Upper lobe of right lung (tissue), 1 donor: ENCODE measurements at regions not wholly inside any gene's neighbourhood (a gene's known extent, or its start where the extent isn't known, plus 50 kb on each side); places are given as distances from the start of the nearest gene placed in this dataset.

Experiments used
- ATAC-seq: fragments of 200-7000 bp; cut with Tn5 transposase; one replicate; pipeline ENCODE4 v1.9.1; 2020; ENCODE audit warnings: mild to moderate bottlenecking, moderate library complexity
- DNase-seq: peaks from one replicate; pipeline ENCODE4 v3.0.0-alpha.2; 2020
- H3K27ac ChIP-seq: fragments of 200-600 bp; one replicate; pipeline ENCODE4 v1.8.0; 2022
- H3K27me3 ChIP-seq: fragments of 200-600 bp; one replicate; pipeline ENCODE4 v1.8.0; 2022; ENCODE audit warnings: mild to moderate bottlenecking
- H3K36me3 ChIP-seq: fragments of 200-600 bp; one replicate; pipeline ENCODE4 v1.8.0; 2022
- H3K4me1 ChIP-seq: fragments of 200-600 bp; one replicate; pipeline ENCODE4 v1.8.0; 2022
- H3K4me3 ChIP-seq: fragments of 200-600 bp; one replicate; pipeline ENCODE4 v1.8.0; 2022; ENCODE audit warnings: mild to moderate bottlenecking
- H3K9me3 ChIP-seq: fragments of 200-600 bp; one replicate; pipeline ENCODE4 v1.8.0; 2022
- intact Hi-C: fragments of 100-400 bp; cut with DNase I; formaldehyde crosslinking; loops from one replicate; pipeline ENCODE4 v1.11.0; 2022
- TF ChIP-seq, protein P1 (sequence below): fragments of 200-600 bp; IDR thresholded peaks from one replicate; pipeline ENCODE4 v1.8.0; 2022; ENCODE audit warnings: antibody characterized with exemption
- donor health status: DM: no; HTN: yes; CAD: no; lungs with severe emphysema.

- Histone ChIP-seq H3K4me1 (no peaks in the 10 kb centered on the region), H3K9me3 (no peaks in the 10 kb centered on the region), H3K4me3 (no peak overlapping the region), H3K27me3 (no peaks in the 10 kb centered on the region), H3K36me3 (no peaks in the 10 kb centered on the region), H3K27ac (no peak overlapping the region)
- intact Hi-C loops = no loop called here
- no peak for ATAC-seq
- TF ChIP-seq, protein P1, sequence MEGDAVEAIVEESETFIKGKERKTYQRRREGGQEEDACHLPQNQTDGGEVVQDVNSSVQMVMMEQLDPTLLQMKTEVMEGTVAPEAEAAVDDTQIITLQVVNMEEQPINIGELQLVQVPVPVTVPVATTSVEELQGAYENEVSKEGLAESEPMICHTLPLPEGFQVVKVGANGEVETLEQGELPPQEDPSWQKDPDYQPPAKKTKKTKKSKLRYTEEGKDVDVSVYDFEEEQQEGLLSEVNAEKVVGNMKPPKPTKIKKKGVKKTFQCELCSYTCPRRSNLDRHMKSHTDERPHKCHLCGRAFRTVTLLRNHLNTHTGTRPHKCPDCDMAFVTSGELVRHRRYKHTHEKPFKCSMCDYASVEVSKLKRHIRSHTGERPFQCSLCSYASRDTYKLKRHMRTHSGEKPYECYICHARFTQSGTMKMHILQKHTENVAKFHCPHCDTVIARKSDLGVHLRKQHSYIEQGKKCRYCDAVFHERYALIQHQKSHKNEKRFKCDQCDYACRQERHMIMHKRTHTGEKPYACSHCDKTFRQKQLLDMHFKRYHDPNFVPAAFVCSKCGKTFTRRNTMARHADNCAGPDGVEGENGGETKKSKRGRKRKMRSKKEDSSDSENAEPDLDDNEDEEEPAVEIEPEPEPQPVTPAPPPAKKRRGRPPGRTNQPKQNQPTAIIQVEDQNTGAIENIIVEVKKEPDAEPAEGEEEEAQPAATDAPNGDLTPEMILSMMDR = no peak
- no peak for DNase-seq
Observed at GRCh38 chr18:74005320-74006109, 142.1 kb downstream of the FBXO15 start.

- intact Hi-C loops = no loop called here
- Histone ChIP-seq H3K27ac (no peak overlapping the region), H3K4me3 (no peak overlapping the region), H3K4me1 (no peaks in the 10 kb centered on the region), H3K9me3 (no peaks in the 10 kb centered on the region), H3K27me3 (no peaks in the 10 kb centered on the region), H3K36me3 (no peaks in the 10 kb centered on the region)
- TF ChIP-seq, protein P1 = no peak
- ATAC-seq (no peak), DNase-seq (no peak)
Observed at GRCh38 chr18:73992242-73993022, 155.2 kb downstream of the FBXO15 start.

- DNase-seq = no peak
- TF ChIP-seq, protein P1 = no peak
- no peaks in the 10 kb centered on the region for H3K9me3 ChIP-seq
- intact Hi-C loops = no loop called here
- no peaks in the 10 kb centered on the region for H3K4me1 ChIP-seq
- no peak for ATAC-seq
- no peaks in the 10 kb centered on the region for H3K27me3 ChIP-seq
- H3K36me3 ChIP-seq = no peaks in the 10 kb centered on the region
- H3K4me3 ChIP-seq = no peak overlapping the region
- H3K27ac ChIP-seq = no peak overlapping the region
Observed at GRCh38 chr18:73991570-73991969, 156.1 kb downstream of the FBXO15 start.

- ATAC-seq = no peak
- Histone ChIP-seq H3K4me3 (no peak overlapping the region), H3K27me3 (no peaks in the 10 kb centered on the region), H3K27ac (no peak overlapping the region), H3K36me3 (no peaks in the 10 kb centered on the region), H3K9me3 (no peaks in the 10 kb centered on the region), H3K4me1 (no peaks in the 10 kb centered on the region)
- intact Hi-C loops = no loop called here
- no peak for DNase-seq
- TF ChIP-seq, protein P1 = no peak
Observed at GRCh38 chr18:73990258-73990657, 157.4 kb downstream of the FBXO15 start.

DNA sequence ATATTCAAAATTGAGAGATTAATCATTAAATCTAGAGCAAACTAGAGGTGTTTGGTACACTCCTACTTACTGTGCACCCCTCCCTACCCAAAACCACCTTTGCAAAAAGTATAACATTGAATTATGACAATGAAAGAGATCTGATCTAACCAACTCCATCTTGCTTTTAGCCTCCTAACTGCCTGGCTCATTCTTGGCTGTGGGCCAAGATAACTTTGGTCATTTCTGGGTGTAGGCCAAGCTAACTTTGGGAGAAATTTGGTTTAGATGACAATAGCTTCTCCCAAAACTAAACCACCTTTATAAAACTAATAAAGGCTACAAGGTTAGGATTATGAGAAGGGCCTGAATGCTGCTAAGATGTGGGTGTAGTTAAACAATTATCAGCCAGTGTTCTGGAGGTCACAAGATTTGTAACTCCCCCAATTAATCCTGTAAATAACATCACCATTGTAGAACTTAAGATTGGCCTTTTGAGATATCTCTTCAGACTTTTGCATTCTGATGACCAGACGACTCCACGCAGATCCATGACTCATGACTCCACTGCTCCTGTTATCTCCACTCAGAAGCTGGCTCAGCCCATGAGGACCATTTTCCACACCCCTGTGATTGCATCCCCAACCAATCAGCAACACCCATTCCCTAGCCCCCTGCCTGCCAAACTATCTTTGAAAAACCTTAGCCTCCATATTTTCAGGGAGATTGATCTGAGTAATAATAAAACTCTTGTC is 160.2 kb downstream of the FBXO15 start:
- Histone ChIP-seq H3K9me3 (no peaks in the 10 kb centered on the region), H3K27me3 (no peaks in the 10 kb centered on the region), H3K36me3 (no peaks in the 10 kb centered on the region), H3K4me1 (no peaks in the 10 kb centered on the region), H3K27ac (no peak overlapping the region), H3K4me3 (no peak overlapping the region)
- DNase-seq = no peak
- TF ChIP-seq, protein P1 = no peak
- intact Hi-C loops = no loop called here
- no peak for ATAC-seq
